OCI-LY7 (cell line): ENCODE measurements at regions not wholly inside any gene's neighbourhood (a gene's known extent, or its start where the extent isn't known, plus 50 kb on each side); places are given as distances from the start of the nearest gene placed in this dataset.

Source experiments
- BruUV-seq: library from RNA; stranded (reverse); fragments of 400-500 nt; replicated peaks from 2 replicates; lab custom pipeline; 2021; lab: Mats Ljungman, UMichigan
- CTCF ChIA-PET: fragments of 300-600 bp; sonication (Branson Sonifier 250); formaldehyde crosslinking; loops from one replicate; lab custom pipeline; 2022; ENCODE audit warnings: antibody characterized with exemption; ENCODE audit not compliant: unreplicated experiment; lab: Charles Lee
- POLR2A ChIA-PET: fragments of 300-600 bp; sonication (Branson Sonifier 250); formaldehyde crosslinking; loops from one replicate; lab custom pipeline; 2022; ENCODE audit warnings: antibody characterized with exemption; lab: Charles Lee
- DNase-seq: peaks from one replicate; pipeline ENCODE4 v3.0.0-alpha.2; 2015; ENCODE audit warnings: low spot score
- H2AFZ ChIP-seq: fragments of 200-600 bp; sonication (generic), shearing (Covaris generic); 2 replicates; pipeline ENCODE4 v1.6.1; 2014; ENCODE audit warnings: mild to moderate bottlenecking, antibody characterized with exemption, low read length, moderate library complexity
- H3K27ac ChIP-seq: fragments of 200-600 bp; sonication (generic); 2 replicates; pipeline ENCODE4 v1.5.1; 2014; ENCODE audit warnings: mixed run types, low read depth, mild to moderate bottlenecking, moderate library complexity, low read length, inconsistent platforms; ENCODE audit not compliant: poor library complexity, severe bottlenecking
- H3K36me3 ChIP-seq: fragments of 200-600 bp; sonication (generic); 2 replicates; pipeline ENCODE4 v1.6.1; 2014; ENCODE audit warnings: mild to moderate bottlenecking, antibody characterized with exemption, low read length, moderate library complexity, mixed read lengths; ENCODE audit not compliant: insufficient read depth
- H3K4me1 ChIP-seq: fragments of 200-600 bp; sonication (generic); 2 replicates; pipeline ENCODE4 v1.5.1; 2014; ENCODE audit warnings: mild to moderate bottlenecking, low read length; ENCODE audit not compliant: insufficient read depth, poor library complexity, severe bottlenecking
- H3K4me2 ChIP-seq: fragments of 200-600 bp; sonication (generic); 2 replicates; pipeline ENCODE4 v1.6.1; 2014; ENCODE audit warnings: mild to moderate bottlenecking, low read length
- H3K4me3 ChIP-seq: fragments of 200-600 bp; sonication (generic); 2 replicates; pipeline ENCODE4 v1.5.1; 2014; ENCODE audit warnings: mild to moderate bottlenecking, low read depth, low read length; ENCODE audit not compliant: poor library complexity, severe bottlenecking
- H3K79me2 ChIP-seq: fragments of 200-600 bp; sonication (generic); 2 replicates; pipeline ENCODE4 v1.6.1; 2016; ENCODE audit warnings: low read depth, mild to moderate bottlenecking, low read length, moderate library complexity, mixed read lengths; ENCODE audit not compliant: insufficient read depth
- H3K9me2 ChIP-seq: fragments of 200-600 bp; sonication (generic); 2 replicates; pipeline ENCODE4 v1.6.1; 2016; ENCODE audit warnings: mild to moderate bottlenecking, low read length, mixed read lengths; ENCODE audit not compliant: insufficient read depth
- H3K9me3 ChIP-seq: fragments of 200-600 bp; sonication (generic); 2 replicates; pipeline ENCODE4 v1.6.1; 2014; ENCODE audit warnings: mild to moderate bottlenecking, mixed run types, low read length, mixed read lengths
- H4K20me1 ChIP-seq: fragments of 200-600 bp; sonication (generic); 2 replicates; pipeline ENCODE4 v1.6.1; 2014; ENCODE audit warnings: mild to moderate bottlenecking, antibody characterized with exemption, low read length, moderate library complexity, mixed read lengths; ENCODE audit not compliant: insufficient read depth
- EZH2phosphoT487 ChIP-seq: fragments of 200-600 bp; sonication (generic); IDR thresholded peaks from 2 replicates; pipeline ENCODE4 v1.6.1; 2018; ENCODE audit warnings: low read depth, borderline replicate concordance, mild to moderate bottlenecking, mixed run types, antibody characterized with exemption, low read length, moderate library complexity, mixed read lengths
- intact Hi-C: fragments of 100-400 bp; cut with micrococcal nuclease; formaldehyde crosslinking; loops from one replicate; pipeline ENCODE4 v1.10.0; 2022; ENCODE audit not compliant: unreplicated experiment
- TF ChIP-seq, protein P1 (sequence below): fragments of 200-600 bp; sonication (generic); conservative IDR thresholded peaks from 2 replicates; pipeline ENCODE4 v1.5.1; 2014; ENCODE audit warnings: mild to moderate bottlenecking, antibody characterized with exemption, low read length, moderate library complexity, mixed read lengths

DNA sequence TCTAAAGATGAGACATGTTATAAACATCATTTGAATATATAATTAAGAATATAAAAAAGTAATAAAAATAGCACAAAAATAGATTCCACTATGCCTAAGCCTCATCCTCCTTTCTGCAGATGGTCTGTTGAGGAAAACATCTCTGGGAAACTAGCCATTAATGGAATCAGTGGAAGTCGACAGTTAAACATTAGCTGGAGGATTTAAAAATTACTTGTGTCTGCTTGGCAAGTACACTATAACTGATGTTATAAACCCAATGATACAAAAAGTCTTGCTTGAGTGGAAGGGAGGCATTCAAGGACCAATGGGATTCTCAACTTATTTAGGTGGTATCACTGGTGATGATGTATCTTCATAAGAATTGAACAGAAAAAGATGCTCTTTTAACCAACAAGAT, 1598.3 kb downstream of the PCDH18 start:
- H3K4me1 ChIP-seq, result no peaks in the 10 kb centered on the region
- intact Hi-C loops, result no loop called here
- no peak overlapping the region for H3K27ac ChIP-seq
- DNase-seq, result no peak
- ChIA-PET POLR2A (no interaction called here), CTCF (no interaction called here)
- H4K20me1 ChIP-seq, result no peaks in the 10 kb centered on the region
- H3K36me3 ChIP-seq, result no peaks in the 10 kb centered on the region
- BruUV-seq, result no TSS peak
- TF ChIP-seq, protein P1, sequence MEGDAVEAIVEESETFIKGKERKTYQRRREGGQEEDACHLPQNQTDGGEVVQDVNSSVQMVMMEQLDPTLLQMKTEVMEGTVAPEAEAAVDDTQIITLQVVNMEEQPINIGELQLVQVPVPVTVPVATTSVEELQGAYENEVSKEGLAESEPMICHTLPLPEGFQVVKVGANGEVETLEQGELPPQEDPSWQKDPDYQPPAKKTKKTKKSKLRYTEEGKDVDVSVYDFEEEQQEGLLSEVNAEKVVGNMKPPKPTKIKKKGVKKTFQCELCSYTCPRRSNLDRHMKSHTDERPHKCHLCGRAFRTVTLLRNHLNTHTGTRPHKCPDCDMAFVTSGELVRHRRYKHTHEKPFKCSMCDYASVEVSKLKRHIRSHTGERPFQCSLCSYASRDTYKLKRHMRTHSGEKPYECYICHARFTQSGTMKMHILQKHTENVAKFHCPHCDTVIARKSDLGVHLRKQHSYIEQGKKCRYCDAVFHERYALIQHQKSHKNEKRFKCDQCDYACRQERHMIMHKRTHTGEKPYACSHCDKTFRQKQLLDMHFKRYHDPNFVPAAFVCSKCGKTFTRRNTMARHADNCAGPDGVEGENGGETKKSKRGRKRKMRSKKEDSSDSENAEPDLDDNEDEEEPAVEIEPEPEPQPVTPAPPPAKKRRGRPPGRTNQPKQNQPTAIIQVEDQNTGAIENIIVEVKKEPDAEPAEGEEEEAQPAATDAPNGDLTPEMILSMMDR, result no peak
- no peak for TF ChIP-seq EZH2phosphoT487
- no peaks in the 10 kb centered on the region for H3K9me3 ChIP-seq
- H3K4me3 ChIP-seq, result no peak overlapping the region
- H3K4me2 ChIP-seq, result no peak overlapping the region
- H2AFZ ChIP-seq, result no peak overlapping the region
- H3K79me2 ChIP-seq, result no peaks in the 10 kb centered on the region
- no peaks in the 10 kb centered on the region for H3K9me2 ChIP-seq

DNA sequence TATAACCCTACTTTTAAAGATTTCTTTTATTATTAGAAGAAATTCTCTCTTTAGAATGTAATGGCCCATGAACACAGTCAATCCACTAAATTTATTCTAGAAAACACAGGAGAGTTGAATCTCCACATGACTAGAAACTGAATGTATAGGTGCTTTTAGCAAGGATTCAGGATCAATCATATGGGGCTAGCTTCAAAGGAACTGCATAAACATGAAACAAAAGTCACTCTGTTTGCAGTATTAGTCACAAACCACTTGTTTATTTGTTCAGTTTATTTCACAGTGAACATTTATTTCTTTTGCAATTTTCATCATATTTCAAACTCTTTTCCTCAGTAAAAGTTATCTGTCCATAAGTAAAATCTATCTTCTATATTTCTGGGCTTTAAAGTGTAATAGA, 1604.6 kb downstream of the PCDH18 start:
- Histone ChIP-seq H3K79me2 (no peaks in the 10 kb centered on the region), H3K4me3 (no peak overlapping the region), H3K9me3 (no peaks in the 10 kb centered on the region), H4K20me1 (no peaks in the 10 kb centered on the region), H3K4me2 (no peak overlapping the region), H3K9me2 (no peaks in the 10 kb centered on the region), H3K4me1 (no peaks in the 10 kb centered on the region), H2AFZ (no peak overlapping the region), H3K27ac (no peak overlapping the region), H3K36me3 (no peaks in the 10 kb centered on the region)
- no peak for DNase-seq
- no TSS peak for BruUV-seq
- no peak for TF ChIP-seq EZH2phosphoT487
- TF ChIP-seq, protein P1, result no peak
- ChIA-PET CTCF (no interaction called here), POLR2A (no interaction called here)
- intact Hi-C loops, result no loop called here

DNA sequence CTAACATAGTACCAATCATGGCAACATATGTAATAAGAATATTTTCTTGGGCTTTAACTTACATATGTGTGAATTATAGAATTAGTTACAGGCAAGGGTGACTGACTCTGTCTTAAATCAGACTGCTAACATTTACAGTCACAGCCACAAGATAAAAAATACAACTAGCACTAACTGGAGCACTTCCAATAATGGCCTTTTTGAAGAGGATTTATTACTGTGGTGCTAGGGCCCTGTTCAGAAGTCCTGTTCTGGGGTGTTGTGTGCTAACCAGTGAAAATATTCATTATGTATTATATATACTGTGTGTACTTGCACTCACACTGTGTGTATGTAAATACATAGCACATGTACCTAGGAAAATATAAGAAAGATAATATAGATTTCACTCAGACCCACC, 1611.2 kb downstream of the PCDH18 start:
- intact Hi-C loops, result no loop called here
- no peak for TF ChIP-seq EZH2phosphoT487
- TF ChIP-seq, protein P1, result no peak
- Histone ChIP-seq H3K4me1 (no peaks in the 10 kb centered on the region), H3K9me3 (no peaks in the 10 kb centered on the region), H2AFZ (no peak overlapping the region), H3K36me3 (no peaks in the 10 kb centered on the region), H3K4me3 (no peak overlapping the region), H3K27ac (no peak overlapping the region), H3K79me2 (no peaks in the 10 kb centered on the region), H3K9me2 (no peaks in the 10 kb centered on the region), H3K4me2 (no peak overlapping the region), H4K20me1 (no peaks in the 10 kb centered on the region)
- DNase-seq, result no peak
- ChIA-PET POLR2A (interaction anchor here (1.0 kb wide), 1 partner anchor 8 kb away, joined by 3 read pairs; no protein-coding TSS in a partner anchor), CTCF (no interaction called here)
- no TSS peak for BruUV-seq
